ENCODE measurements at regions not wholly inside any gene's neighbourhood (a gene's known extent, or its start where the extent isn't known, plus 50 kb on each side); places are given as distances from the start of the nearest gene placed in this dataset.

- Histone ChIP-seq H3K36me3 (ENCODE audit: control insufficient read depth in 2 of 4, insufficient read depth in 4 of 4, low read length in 3 of 4) (no peaks in the 10 kb centered on the region), H2AK5ac (ENCODE audit: low read depth, low read length) (no peak overlapping the region), H4K8ac (ENCODE audit: extremely low read depth, insufficient read depth, low read length) (no peak overlapping the region), H3K4ac (replicated peaks; ENCODE audit: insufficient read length, low read depth, low read length) (no peak overlapping the region), H3K9me3 (ENCODE audit: insufficient read depth in 2 of 2, low read depth in 1 of 2, low read length in 1 of 2) (0 out of 4 replicates have a peak, but pooled peaks cover 0 to 4% of the 10 kb centered on the region in 2 experiments), H4K5ac (ENCODE audit: insufficient read length, low read depth, low read length) (no peak overlapping the region), H3K4me1 (replicated peaks in 1 of 4; ENCODE audit: control insufficient read depth in 3 of 4, insufficient read depth in 4 of 4, low read length in 3 of 4) (no peaks in the 10 kb centered on the region; a peak in 1 of 7 replicates), H3K18ac (ENCODE audit: extremely low read depth, low read length) (no peak overlapping the region), H3K9ac (replicated peaks in 1 of 4; ENCODE audit: extremely low read depth in 1 of 4, low read depth in 3 of 4, low read length in 3 of 4) (no peak overlapping the region), H3K14ac (ENCODE audit: insufficient read length) (no peak overlapping the region), H3K27ac (ENCODE audit: low read depth, low read length) (no peak overlapping the region), H3K56ac (replicated peaks; ENCODE audit: insufficient read length, low read depth, low read length) (no peak overlapping the region), H2BK5ac (ENCODE audit: low read depth, low read length) (no peak overlapping the region), H3K79me2 (ENCODE audit: control insufficient read depth in 1 of 2, insufficient read depth in 2 of 2, low read length in 2 of 2) (no peaks in the 10 kb centered on the region), H2BK120ac (replicated peaks; ENCODE audit: low read depth, low read length) (no peak overlapping the region), H3K23ac (ENCODE audit: insufficient read length) (no peak overlapping the region), H2BK12ac (ENCODE audit: low read depth, low read length) (no peak overlapping the region), H2AFZ (ENCODE audit: low read length) (no peak overlapping the region), H3K79me1 (ENCODE audit: low read depth, low read length) (no peaks in the 10 kb centered on the region), H2BK20ac (ENCODE audit: low read length) (no peak overlapping the region), H3K27me3 (replicated peaks in 1 of 4; ENCODE audit: control insufficient read depth in 3 of 4, extremely low read depth in 1 of 4, insufficient read depth in 3 of 4, low read length in 3 of 4) (no peaks in the 10 kb centered on the region; a peak in 1 of 7 replicates), H4K91ac (replicated peaks; ENCODE audit: insufficient read length, low read length) (no peak overlapping the region), H2BK15ac (ENCODE audit: low read length) (no peak overlapping the region), H4K20me1 (replicated peaks in 1 of 2; ENCODE audit: control insufficient read depth in 1 of 2, insufficient read depth in 2 of 2, low read length in 2 of 2) (no peaks in the 10 kb centered on the region), H3K23me2 (ENCODE audit: low read depth, low read length) (no peaks in the 10 kb centered on the region), H3K4me3 (ENCODE audit: extremely low read depth in 1 of 4, insufficient read depth in 2 of 4, low read depth in 3 of 4, low read length in 4 of 4) (no peak overlapping the region), H3K4me2 (ENCODE audit: insufficient read depth in 1 of 2, low read depth in 2 of 2, low read length in 2 of 2) (no peak overlapping the region)
- DNase-seq (ENCODE audit: low read depth in 1 of 2, low spot score in 2 of 2), result no peak
- no peak for FAIRE-seq
- WGBS, 2 experiments (ENCODE audit: extremely low coverage in 1 of 2, insufficient coverage in 1 of 2, insufficient read length in 1 of 2, insufficient replicate concordance in 2 of 2, low coverage in 1 of 2, low lambda C conversion rate in 2 of 2, missing lambda C conversion rate in 1 of 2), result 85% methylated on average over 12 of the region's 13 CpGs; no CpG with 5 or more reads in 1 of the 2 experiments
- ChIA-PET POLR2A (ENCODE audit: partially characterized antibody) (no interaction called here), CTCF (ENCODE audit: partially characterized antibody) (interaction anchor here (0.9 to 1.6 kb wide), 3 partner anchors 11 to 64 kb away, joined by 3 to 4 read pairs (median 3); no protein-coding TSS in a partner anchor)
- TF ChIP-seq RXRA (IDR thresholded peaks at IDR 0.05; ENCODE audit: insufficient read depth, low read depth, low read length), result no peak
- no peak for TF ChIP-seq SUZ12 (IDR thresholded peaks at IDR 0.05; ENCODE audit: low read length)
- TF ChIP-seq RAD21 (IDR thresholded peaks at IDR 0.05 in 1 of 2, conservative IDR thresholded peaks at IDR 0.05 in 1 of 2; ENCODE audit: low read depth in 2 of 2, low read length in 2 of 2), result no peak
- no peak for TF ChIP-seq SAP30 (IDR thresholded peaks at IDR 0.05; ENCODE audit: insufficient read depth, insufficient replicate concordance, low read length)
- no peak for TF ChIP-seq GABPA (IDR thresholded peaks at IDR 0.05; ENCODE audit: borderline replicate concordance, insufficient read depth, low read length)
- no peak for TF ChIP-seq CHD1 (IDR thresholded peaks at IDR 0.05; ENCODE audit: low read depth, low read length)
- no peak for TF ChIP-seq BRCA1 (IDR thresholded peaks at IDR 0.05; ENCODE audit: low read depth, low read length)
- TF ChIP-seq CBX5 (IDR thresholded peaks at IDR 0.05; ENCODE audit: low read depth, low read length), result no peak
- TF ChIP-seq RNF2 (IDR thresholded peaks at IDR 0.05; ENCODE audit: borderline replicate concordance, low read depth, low read length, missing control alignments, poor library complexity, severe bottlenecking), result no peak
- no peak for TF ChIP-seq YY1 (IDR thresholded peaks at IDR 0.05; ENCODE audit: low read depth, low read length)
- no peak for TF ChIP-seq JUND (IDR thresholded peaks at IDR 0.05; ENCODE audit: low read length)
Measured at GRCh38 chr17:77677630-77678029, 280.9 kb upstream of the TNRC6C start.
